A549 (cell line): ENCODE measurements at regions not wholly inside any gene's neighbourhood (a gene's known extent, or its start where the extent isn't known, plus 50 kb on each side); places are given as distances from the start of the nearest gene placed in this dataset.

Source experiments
- BCL3 ChIP-seq: fragments of >200 bp; sonication (Bioruptor Twin); formaldehyde crosslinking; IDR thresholded peaks from 3 replicates; pipeline ENCODE4 v1.6.1; 2016
- CTCF ChIP-seq: fragments of >200 bp; sonication (Bioruptor Twin); formaldehyde crosslinking; IDR thresholded peaks from 3 replicates; pipeline ENCODE4 v1.5.1; 2016
- EP300 ChIP-seq, 2 experiments: fragments of >200 bp; sonication (Bioruptor Twin); formaldehyde crosslinking; IDR thresholded peaks; 2 replicates in 1 of 2; 3 replicates in 1 of 2; pipeline ENCODE4 v1.6.1; 2016 to 2017
- HDAC2 ChIP-seq: fragments of 200-600 bp; sonication (generic); IDR thresholded peaks from 2 replicates; pipeline ENCODE4 v1.6.1; 2016
- JUNB ChIP-seq: fragments of >200 bp; sonication (Bioruptor Twin); formaldehyde crosslinking; IDR thresholded peaks from 2 replicates; pipeline ENCODE4 v1.6.1; 2016
- MYC ChIP-seq: IDR thresholded peaks from 2 replicates; pipeline ENCODE4 v1.6.1; 2012; ENCODE audit warnings: mild to moderate bottlenecking, inconsistent platforms, low read length, improper control_type of control experiment, borderline replicate concordance
- PBX3 ChIP-seq: IDR thresholded peaks from 2 replicates; pipeline ENCODE4 v1.6.1; 2012
- POLR2A ChIP-seq: IDR thresholded peaks from 2 replicates; pipeline ENCODE4 v1.6.1; 2012; ENCODE audit warnings: mild to moderate bottlenecking, low read length
- RAD21 ChIP-seq, 2 experiments: fragments of >200 bp in 1 of 2; sonication (Bioruptor Twin) in 1 of 2; formaldehyde crosslinking in 1 of 2; IDR thresholded peaks in 1 of 2; conservative IDR thresholded peaks in 1 of 2; 2 replicates in 1 of 2; 3 replicates in 1 of 2; pipeline ENCODE4 v1.6.1; 2012 to 2018; ENCODE audit warnings: inconsistent platforms in 1 of 2
- SMC3 ChIP-seq: fragments of >200 bp; sonication (Bioruptor Twin); formaldehyde crosslinking; IDR thresholded peaks from 3 replicates; pipeline ENCODE4 v1.6.1; 2018; ENCODE audit warnings: inconsistent platforms

GRCh38 chr2:189249171-189249570 lies 69.6 kb upstream of the COL5A2 start:
- TF ChIP-seq MYC (no peak), BCL3 (no peak), RAD21 (conservative IDR thresholded peaks at IDR 0.05 in 1 of 2, IDR thresholded peaks at IDR 0.05 in 1 of 2) (no peak), CTCF (no peak), SMC3 (no peak), PBX3 (no peak), JUNB (no peak), EP300 (IDR thresholded peaks at IDR 0.05) (no peak), POLR2A (no peak), HDAC2 (no peak)
